GM19238 (cell line): ENCODE measurements at regions not wholly inside any gene's neighbourhood (a gene's known extent, or its start where the extent isn't known, plus 50 kb on each side); places are given as distances from the start of the nearest gene placed in this dataset.
"Not testable (repeated sequence)": the region's sequence is repeated elsewhere in the genome, so short reads cannot be mapped to it uniquely, and the experiment has no call there.

Experiments used
- DNase-seq: peaks from one replicate; pipeline ENCODE4 v3.0.0; 2011; ENCODE audit warnings: low spot score; ENCODE audit not compliant: insufficient read length

GRCh38 chr2:16246281-16246850 is 306.0 kb downstream of the MYCN start:
- DNase-seq, result no peak

GRCh38 chr2:16245481-16246054 is 305.2 kb downstream of the MYCN start:
- no peak for DNase-seq

- no peak for DNase-seq
These were observed 304.6 kb downstream of the MYCN start for GRCh38 chr2:16244966-16245320.

GRCh38 chr2:16244153-16244965 is 304.0 kb downstream of the MYCN start:
- no peak for DNase-seq

GRCh38 chr2:16243411-16243996 is 303.2 kb downstream of the MYCN start:
- no peak for DNase-seq

GRCh38 chr2:16242906-16243305 is 302.6 kb downstream of the MYCN start:
- no peak for DNase-seq

- DNase-seq, result no peak
These were observed 301.1 kb downstream of the MYCN start for GRCh38 chr2:16241166-16242160.

GRCh38 chr2:16240402-16240801 is 300.1 kb downstream of the MYCN start:
- DNase-seq, result no peak

GRCh38 chr2:16239296-16239850 is 299.0 kb downstream of the MYCN start:
- DNase-seq, result no peak

- no peak for DNase-seq
These were observed 298.4 kb downstream of the MYCN start for GRCh38 chr2:16238786-16239185.

- no peak for DNase-seq
These were observed 297.8 kb downstream of the MYCN start for GRCh38 chr2:16238001-16238761.

- DNase-seq, result no peak
These were observed 295.4 kb downstream of the MYCN start for GRCh38 chr2:16235747-16236146.

- DNase-seq, result not testable (repeated sequence)
These were observed 294.9 kb downstream of the MYCN start for GRCh38 chr2:16235291-16235690.

GRCh38 chr2:16228951-16229350 is 288.6 kb downstream of the MYCN start:
- DNase-seq, result no peak

- DNase-seq, result no peak
These were observed 288.1 kb downstream of the MYCN start for GRCh38 chr2:16228471-16228870.

- DNase-seq, result no peak
These were observed 287.6 kb downstream of the MYCN start for GRCh38 chr2:16227811-16228462.

- DNase-seq, result no peak
These were observed 286.8 kb downstream of the MYCN start for GRCh38 chr2:16226943-16227664.

- DNase-seq, result no peak
These were observed 286.0 kb downstream of the MYCN start for GRCh38 chr2:16226381-16226780.

GRCh38 chr2:16225545-16225944 is 285.2 kb downstream of the MYCN start:
- DNase-seq, result no peak
